ENCODE measurements at regions not wholly inside any gene's neighbourhood (a gene's known extent, or its start where the extent isn't known, plus 50 kb on each side); places are given as distances from the start of the nearest gene placed in this dataset.

DNA sequence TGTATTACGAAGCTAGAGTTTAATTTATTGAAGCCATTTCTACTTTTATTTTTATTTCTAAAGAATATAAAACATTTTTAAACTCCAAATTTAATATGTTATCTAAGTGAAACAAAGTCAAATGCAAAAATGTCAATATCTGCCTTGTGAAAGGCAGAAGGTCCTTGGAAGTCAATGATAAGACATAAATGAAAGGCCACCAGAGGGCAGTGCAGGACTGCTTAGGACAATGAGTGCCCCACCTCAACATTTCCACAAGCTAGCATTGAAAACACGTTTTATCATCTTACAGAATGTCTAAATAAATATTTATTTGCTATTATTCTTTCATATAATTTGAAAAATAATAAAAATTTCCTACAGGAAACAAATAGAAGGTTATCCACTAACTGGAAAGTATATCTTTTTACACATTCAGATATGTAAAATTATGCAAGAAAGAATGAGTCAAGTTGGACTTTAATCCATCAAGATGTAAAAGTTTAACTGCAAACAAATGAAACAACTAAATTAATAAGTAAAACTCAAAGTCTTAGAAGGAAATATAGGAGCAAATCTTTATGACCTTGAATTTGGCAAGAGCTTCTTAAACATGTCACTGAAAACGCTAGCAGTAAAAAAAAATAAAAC is 140.1 kb upstream of the FMN2 start:
- TF ChIP-seq, protein P1, sequence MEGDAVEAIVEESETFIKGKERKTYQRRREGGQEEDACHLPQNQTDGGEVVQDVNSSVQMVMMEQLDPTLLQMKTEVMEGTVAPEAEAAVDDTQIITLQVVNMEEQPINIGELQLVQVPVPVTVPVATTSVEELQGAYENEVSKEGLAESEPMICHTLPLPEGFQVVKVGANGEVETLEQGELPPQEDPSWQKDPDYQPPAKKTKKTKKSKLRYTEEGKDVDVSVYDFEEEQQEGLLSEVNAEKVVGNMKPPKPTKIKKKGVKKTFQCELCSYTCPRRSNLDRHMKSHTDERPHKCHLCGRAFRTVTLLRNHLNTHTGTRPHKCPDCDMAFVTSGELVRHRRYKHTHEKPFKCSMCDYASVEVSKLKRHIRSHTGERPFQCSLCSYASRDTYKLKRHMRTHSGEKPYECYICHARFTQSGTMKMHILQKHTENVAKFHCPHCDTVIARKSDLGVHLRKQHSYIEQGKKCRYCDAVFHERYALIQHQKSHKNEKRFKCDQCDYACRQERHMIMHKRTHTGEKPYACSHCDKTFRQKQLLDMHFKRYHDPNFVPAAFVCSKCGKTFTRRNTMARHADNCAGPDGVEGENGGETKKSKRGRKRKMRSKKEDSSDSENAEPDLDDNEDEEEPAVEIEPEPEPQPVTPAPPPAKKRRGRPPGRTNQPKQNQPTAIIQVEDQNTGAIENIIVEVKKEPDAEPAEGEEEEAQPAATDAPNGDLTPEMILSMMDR (conservative IDR thresholded peaks at IDR 0.05; ENCODE audit: low read depth, low read length): peak; percentile 76
- TF ChIP-seq POLR2A (IDR thresholded peaks at IDR 0.05; ENCODE audit: low read depth, low read length) (no peak), CEBPB (IDR thresholded peaks at IDR 0.05; ENCODE audit: low read depth, low read length) (no peak), MAFK (IDR thresholded peaks at IDR 0.05; ENCODE audit: low read depth, low read length) (no peak), RAD21 (IDR thresholded peaks at IDR 0.05; ENCODE audit: low read length) (peak; percentile 75), FOS (IDR thresholded peaks at IDR 0.05; ENCODE audit: low read depth, low read length) (no peak), CHD1 (IDR thresholded peaks at IDR 0.05; ENCODE audit: low read depth, low read length) (no peak), SMC3 (IDR thresholded peaks at IDR 0.05; ENCODE audit: low read depth, low read length) (peak; percentile 67), MXI1 (IDR thresholded peaks at IDR 0.05; ENCODE audit: borderline replicate concordance, low read depth, low read length) (no peak), MAZ (IDR thresholded peaks at IDR 0.05; ENCODE audit: borderline replicate concordance, low read depth, low read length) (no peak), BHLHE40 (IDR thresholded peaks at IDR 0.05; ENCODE audit: low read depth, low read length) (no peak), NFE2L2 (IDR thresholded peaks at IDR 0.05; ENCODE audit: low read depth, low read length) (no peak)
- TF ChIP-seq, protein P2, sequence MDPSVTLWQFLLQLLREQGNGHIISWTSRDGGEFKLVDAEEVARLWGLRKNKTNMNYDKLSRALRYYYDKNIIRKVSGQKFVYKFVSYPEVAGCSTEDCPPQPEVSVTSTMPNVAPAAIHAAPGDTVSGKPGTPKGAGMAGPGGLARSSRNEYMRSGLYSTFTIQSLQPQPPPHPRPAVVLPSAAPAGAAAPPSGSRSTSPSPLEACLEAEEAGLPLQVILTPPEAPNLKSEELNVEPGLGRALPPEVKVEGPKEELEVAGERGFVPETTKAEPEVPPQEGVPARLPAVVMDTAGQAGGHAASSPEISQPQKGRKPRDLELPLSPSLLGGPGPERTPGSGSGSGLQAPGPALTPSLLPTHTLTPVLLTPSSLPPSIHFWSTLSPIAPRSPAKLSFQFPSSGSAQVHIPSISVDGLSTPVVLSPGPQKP (IDR thresholded peaks at IDR 0.05; ENCODE audit: borderline replicate concordance, low read depth, low read length): no peak
- TF ChIP-seq, protein P3, sequence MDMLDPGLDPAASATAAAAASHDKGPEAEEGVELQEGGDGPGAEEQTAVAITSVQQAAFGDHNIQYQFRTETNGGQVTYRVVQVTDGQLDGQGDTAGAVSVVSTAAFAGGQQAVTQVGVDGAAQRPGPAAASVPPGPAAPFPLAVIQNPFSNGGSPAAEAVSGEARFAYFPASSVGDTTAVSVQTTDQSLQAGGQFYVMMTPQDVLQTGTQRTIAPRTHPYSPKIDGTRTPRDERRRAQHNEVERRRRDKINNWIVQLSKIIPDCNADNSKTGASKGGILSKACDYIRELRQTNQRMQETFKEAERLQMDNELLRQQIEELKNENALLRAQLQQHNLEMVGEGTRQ (IDR thresholded peaks at IDR 0.05; ENCODE audit: low read depth, low read length): no peak

Data from IMR-90 (cell line).